DND-41 (cell line): ENCODE measurements at regions not wholly inside any gene's neighbourhood (a gene's known extent, or its start where the extent isn't known, plus 50 kb on each side); places are given as distances from the start of the nearest gene placed in this dataset.

Experiments
- EZH2 ChIP-seq: IDR thresholded peaks from 3 replicates; pipeline ENCODE4 v1.6.1; 2012; ENCODE audit warnings: borderline replicate concordance, low read depth, mild to moderate bottlenecking, moderate library complexity, low read length, inconsistent platforms; ENCODE audit not compliant: severe bottlenecking
- TF ChIP-seq, protein P1 (sequence below): IDR thresholded peaks from 2 replicates; pipeline ENCODE4 v1.5.1; 2012; ENCODE audit warnings: borderline replicate concordance, low read length, moderate library complexity, mild to moderate bottlenecking; ENCODE audit not compliant: poor library complexity, severe bottlenecking; ENCODE audit errors: extremely low read depth

DNA sequence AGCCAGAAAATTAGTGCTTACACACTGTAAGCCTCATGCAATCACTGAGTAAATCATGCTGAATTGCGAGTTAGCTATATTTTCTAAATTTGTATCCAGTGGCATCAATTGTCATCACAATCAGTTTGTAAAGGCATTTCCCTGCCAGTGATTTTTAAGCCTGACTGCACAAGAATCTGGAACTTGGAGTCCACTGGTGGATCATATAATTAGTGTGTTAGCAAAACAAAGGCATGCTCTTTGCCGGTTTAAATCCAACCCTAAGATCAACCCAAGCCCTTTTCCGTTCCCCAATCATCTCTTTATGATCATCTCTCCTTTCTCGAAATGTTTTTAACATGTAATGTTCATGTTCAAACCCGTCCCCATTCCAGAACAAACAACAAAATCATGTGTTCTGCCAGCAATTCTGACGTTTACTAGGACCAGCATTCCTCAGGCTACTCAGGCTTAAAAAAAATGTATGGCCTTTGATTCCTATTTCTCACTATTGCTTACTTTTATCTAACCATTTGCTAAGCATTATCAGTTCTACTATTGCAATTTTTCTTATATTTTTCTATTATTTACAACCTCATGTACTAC lies 649.2 kb downstream of the SORCS1 start:
- no peak for TF ChIP-seq EZH2
- TF ChIP-seq, protein P1, sequence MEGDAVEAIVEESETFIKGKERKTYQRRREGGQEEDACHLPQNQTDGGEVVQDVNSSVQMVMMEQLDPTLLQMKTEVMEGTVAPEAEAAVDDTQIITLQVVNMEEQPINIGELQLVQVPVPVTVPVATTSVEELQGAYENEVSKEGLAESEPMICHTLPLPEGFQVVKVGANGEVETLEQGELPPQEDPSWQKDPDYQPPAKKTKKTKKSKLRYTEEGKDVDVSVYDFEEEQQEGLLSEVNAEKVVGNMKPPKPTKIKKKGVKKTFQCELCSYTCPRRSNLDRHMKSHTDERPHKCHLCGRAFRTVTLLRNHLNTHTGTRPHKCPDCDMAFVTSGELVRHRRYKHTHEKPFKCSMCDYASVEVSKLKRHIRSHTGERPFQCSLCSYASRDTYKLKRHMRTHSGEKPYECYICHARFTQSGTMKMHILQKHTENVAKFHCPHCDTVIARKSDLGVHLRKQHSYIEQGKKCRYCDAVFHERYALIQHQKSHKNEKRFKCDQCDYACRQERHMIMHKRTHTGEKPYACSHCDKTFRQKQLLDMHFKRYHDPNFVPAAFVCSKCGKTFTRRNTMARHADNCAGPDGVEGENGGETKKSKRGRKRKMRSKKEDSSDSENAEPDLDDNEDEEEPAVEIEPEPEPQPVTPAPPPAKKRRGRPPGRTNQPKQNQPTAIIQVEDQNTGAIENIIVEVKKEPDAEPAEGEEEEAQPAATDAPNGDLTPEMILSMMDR, result no peak
